ENCODE measurements at regions not wholly inside any gene's neighbourhood (a gene's known extent, or its start where the extent isn't known, plus 50 kb on each side); places are given as distances from the start of the nearest gene placed in this dataset.

DNA sequence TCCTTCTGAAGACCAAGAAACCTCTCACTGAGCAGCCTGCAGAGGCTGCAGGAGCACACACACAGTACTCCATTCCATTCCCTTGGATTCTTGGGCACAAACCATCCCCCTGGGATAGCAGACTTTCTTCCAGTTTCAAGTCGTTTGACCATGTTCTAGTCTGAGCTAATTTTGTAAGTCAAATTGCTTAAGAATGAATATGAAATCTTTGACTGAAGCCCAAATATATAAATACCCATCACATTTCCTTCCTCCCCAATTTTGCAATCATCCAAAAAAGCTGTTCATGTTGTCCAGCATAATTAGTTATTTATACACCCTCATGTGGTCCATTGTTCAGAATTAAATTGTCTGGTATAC, 231.2 kb upstream of the TPRG1 start:
- no peak for DNase-seq (ENCODE audit: low read depth in 2 of 2)

DNA sequence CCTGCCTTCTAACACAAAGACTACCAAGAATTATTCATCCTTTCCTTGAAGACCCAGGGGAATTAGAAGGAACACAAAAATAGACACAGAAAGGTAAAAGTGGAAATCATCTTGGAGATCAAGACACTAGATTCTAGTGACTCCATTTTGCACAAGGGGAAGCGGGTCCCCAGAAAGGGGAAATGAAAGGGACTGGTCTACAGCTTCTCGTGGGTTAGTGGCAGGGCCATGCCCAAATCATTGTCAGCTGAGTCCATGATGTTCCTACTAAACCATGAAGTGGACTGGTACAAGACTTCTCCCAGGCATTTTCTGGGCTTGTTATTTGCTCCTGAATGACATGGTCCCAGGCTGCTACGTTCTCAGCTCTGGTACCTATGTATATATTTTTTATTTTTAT, 230.7 kb upstream of the TPRG1 start:
- DNase-seq (ENCODE audit: low read depth in 2 of 2) = no peak

DNA sequence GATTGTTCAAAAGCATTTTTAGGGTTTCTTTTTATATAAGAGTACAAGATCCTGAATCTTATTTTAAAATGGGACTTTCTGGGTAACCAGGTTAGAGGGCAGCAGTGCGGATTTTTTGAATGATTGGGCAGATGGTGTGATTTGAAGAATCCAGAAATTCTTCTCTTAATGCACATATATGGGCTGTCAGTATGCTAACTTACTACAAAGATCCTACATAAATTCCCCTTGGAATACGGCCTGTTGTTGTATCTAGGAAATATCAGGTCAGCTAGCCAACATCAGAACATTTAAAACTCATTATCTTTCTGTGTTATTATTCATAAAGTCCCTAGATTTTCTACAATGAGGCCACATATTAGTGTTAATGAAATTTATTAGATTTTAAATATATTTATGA, 229.6 kb upstream of the TPRG1 start:
- no peak for DNase-seq (ENCODE audit: low read depth in 2 of 2)

DNA sequence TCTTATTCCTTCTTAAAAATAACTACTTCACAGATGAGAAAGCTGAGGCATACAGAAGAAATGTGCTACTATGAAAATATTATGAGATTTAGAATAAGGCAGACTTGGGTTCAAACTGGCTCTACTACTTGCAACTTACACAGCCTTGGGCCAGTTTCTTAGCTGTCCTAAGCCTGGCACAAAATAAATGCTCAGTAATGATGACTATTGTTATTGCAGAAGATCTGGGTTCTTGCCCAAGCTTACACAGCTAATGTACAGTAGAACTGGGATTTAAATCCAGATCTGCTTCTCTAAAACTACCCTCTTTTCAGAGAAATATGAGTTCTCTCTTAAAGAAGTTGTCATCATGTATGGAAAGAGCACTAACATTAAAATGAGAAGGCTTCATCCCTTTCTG, 228.2 kb upstream of the TPRG1 start:
- DNase-seq (ENCODE audit: low read depth in 2 of 2) = no peak

DNA sequence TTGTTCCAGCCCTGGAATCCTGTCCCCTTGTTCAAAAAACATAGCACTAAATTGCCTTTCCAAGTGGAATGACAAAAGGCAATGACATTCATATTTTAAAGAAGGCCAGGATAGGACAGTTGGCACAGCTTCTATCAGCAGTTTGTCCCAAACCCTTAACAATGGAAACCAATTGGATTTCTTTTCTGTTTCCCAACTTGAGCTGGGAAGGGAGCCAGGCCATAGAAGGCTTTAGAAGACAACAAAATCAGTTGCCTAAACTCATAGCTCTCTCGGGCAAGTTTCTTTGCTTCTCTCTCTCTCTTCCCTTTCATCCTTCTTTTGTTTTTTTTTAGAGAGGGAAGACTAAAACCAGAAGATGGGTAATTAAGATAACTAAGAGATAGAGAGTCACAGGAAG, 227.7 kb upstream of the TPRG1 start:
- no peak for DNase-seq (ENCODE audit: low read depth in 2 of 2)

DNA sequence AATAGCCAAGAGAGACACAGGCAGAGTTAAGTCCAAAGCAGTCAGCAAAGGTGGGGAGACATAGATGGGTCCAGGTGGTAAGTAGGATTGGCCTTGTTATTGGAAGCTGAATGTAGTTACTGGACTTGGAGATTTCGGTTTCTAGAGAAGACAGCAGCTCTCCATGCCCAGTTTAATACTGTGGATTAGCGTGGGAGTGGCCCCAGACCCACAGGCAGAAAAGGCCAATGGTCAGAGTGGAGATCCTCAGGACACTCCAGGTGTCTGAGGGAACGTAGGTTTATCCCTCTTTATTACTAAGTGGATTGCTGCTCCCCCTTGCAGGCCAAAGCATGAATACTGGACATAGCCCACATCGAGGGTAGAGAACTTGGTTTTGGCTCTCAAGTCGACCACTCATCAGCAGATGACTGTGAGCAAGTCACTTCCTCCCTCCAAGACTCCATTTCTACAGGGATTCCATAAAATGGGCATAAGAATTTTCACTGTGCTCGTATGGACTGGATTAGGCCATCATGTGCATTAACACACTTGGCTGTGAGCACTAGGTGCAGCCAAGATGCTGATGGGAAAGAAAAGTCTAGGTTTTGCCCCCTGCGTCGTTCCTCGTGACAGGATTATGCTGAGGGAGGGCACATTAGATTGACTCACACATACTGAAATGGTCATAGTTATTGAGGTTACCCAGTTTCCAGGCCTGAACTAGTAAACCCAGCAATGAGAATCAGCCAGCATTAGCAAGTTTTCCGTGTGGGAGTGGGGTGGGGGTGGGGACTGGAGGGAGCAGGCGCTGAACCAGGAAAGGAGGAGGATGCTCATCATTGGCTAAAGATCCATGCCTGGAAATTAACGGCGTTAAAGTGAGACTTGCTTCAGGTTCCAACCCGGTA, 225.2 kb upstream of the TPRG1 start:
- DNase-seq (ENCODE audit: low read depth in 2 of 2) = no peak

DNA sequence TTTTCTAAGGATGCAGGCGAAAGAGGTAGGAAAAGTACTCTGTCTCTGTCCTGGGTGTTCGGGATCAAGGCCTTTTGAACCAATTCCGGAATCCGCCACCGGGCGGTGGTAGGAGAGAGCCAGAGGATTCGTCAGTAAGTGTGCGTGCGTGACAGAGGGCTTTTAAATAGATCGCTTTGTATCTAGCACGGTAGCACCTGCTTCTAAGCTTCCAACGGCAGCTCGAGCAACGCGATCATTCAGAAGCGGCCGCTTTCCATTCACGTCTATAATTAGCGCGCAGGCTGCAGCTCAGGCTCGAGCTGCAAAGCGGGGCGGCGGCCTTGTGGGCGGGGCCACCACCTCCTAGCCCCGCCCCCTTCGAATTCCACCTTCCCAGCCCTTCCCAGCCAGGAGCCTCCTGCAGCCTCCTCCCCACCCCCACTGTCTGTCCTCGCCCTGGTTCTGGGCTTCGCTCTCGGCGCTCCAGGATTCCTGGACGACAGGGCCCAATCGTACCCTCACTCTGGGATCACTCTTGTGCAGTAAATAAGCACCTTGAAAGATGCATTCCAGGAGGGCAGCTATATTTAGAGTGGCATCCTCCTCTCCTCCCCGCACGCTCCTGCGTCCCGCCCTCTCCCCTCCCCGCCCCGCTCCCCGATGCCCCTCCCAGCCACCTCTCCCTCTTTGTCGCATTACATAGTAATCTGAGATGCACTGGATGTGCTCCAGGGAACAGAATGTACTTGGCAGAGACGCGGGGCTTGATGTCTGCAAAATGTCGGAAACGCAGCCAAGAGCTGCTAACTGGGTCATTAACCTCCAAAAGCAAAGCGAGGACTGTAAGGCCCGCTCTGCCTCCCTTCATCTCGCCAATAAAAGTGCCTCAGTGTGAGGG, 224.1 kb upstream of the TPRG1 start:
- DNase-seq (ENCODE audit: low read depth in 2 of 2) = no peak

DNA sequence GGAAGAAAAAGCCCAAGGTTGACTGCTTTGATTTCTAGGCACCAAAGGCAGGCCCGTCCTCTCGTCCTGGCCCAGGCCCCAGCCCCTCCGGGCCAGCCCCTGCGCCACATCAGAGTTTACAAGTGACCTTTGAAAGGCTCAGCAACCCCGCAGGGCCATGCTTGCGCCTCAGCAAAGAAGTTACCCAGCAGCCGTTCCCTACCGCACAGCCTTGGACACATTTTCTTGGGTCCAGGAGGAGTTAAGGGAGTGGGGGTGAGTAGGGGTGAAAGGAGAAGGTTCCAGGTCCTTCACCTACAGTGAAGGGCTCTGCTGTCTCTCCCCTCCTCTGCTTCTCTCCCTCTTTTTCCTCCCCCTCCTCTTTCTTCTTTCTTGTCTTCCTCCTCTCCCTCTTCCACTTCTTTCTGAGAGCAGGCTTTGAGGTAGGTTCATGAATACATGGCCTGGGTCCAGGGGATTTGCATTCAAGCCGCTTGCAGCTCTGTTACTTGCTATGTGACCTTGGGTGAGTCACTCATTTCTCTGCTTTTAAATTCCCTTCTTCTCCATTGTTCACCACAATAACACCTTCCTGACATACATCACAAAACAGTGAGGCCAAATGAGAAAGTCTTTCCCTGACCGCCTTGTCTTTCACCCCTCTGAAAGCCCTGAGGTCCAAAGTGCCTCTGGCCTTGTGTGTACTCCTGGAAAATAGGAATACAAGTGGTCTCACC, 223.3 kb upstream of the TPRG1 start:
- DNase-seq (ENCODE audit: low read depth in 2 of 2) = no peak

DNA sequence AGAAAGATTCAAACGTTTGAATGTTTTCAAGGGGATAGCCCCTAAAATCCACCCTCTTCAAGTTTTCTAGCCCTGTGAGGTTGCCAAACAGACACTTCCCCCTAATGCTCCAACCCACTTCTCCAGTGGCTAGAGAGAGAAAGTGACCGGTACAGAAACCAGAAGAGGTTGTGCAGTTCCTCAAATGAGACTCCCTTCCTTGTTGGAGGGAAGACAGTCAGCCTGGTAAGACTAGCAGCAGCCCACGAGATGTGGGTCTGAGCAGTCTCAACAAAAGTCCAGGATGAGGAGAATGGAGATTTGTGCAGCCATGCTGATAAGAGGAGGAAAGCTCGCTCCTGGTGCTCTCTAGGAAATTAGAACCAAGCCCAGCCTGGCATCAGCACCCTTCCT, 222.8 kb upstream of the TPRG1 start:
- DNase-seq (ENCODE audit: low read depth in 2 of 2) = no peak

DNA sequence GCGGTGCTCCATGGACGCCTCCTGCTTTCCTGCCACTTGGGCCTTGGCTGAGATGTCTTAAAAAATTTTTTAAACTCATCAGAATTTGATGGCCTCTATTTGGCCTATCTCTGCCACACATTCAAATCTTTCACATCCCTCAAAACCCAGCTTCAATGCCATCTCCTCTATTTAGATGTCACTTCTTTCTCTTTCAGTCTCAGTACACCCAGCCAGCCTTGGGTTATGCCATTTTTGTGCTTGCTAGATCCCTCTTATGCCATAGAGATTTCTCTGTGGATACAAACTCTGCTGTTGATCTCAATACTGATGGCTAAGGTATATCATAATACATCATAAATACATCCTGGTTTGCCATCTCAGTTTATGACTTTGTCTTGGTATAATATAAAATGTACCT, 222.3 kb upstream of the TPRG1 start:
- no peak for DNase-seq (ENCODE audit: low read depth in 2 of 2)

DNA sequence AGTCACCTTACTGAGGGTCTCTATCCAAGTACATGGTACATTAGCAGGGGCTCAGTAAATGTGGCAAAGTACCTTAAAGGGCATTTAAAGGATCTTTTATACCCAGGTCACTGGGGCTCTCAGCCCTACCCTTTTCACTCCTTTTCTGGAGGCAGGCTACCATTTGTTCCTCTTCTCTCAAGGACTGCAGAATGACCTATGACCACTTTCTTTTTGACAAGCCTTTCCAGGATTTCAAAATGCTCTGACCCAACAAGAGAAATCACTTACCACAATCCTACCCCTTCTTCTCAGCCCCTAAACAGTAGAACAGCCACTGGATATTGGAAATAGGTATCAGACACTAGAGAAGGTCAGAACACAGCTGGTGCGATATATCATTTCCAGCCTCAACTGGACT, 221.8 kb upstream of the TPRG1 start:
- DNase-seq (ENCODE audit: low read depth in 2 of 2) = no peak

DNA sequence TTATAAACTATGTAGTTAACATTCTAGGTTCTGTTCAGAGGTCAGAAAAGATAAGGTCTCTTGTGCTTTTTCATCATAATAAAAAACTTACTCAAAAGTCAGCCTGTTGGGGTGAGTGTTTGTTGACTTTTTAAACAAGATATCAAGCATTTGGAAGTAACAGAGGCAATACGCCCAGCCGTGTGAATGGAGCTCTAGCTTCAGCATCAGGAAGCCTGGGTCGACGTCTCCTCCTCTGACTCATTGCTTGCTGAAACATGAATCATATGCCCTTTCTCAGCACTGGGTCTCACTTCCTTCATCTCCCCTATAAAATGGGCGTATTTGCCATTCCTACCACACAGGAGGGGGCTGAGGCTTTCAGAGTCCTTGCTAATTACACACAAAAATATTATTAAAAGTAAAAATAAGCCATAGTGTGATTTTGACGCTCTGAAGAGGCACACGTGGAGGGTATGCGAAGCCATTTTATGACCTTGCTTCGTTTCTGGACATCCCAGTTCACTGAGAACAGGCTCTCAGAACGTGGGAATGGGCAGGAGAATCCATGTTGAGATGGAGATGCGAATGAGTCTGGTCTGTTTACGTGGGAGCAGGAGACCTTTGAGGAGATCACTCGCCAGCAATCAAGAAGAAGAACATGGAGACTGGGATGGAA, 220.8 kb upstream of the TPRG1 start:
- peak in 1 of 2 donors; percentile 11 for DNase-seq (ENCODE audit: low read depth in 2 of 2)

DNA sequence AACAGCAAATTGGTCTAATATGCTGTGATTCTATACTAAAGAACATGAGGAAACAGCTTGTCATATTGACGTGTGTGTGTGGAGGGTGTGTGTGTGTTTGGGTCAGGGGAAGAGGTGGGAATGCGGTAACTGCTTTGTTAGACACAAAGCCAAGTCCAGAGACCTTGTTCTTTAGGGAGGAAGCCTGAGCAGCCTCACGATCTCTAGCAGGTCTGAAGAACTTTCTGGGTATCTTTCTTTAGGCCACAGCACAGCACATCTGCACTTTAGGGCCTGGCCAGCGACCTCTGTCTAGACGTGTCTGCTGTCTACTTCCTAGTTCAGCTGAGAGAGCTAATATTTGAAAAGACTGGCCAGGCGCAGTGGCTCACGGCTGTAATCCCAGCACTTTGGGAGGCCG, 220.0 kb upstream of the TPRG1 start:
- DNase-seq (ENCODE audit: low read depth in 2 of 2) = no peak

DNA sequence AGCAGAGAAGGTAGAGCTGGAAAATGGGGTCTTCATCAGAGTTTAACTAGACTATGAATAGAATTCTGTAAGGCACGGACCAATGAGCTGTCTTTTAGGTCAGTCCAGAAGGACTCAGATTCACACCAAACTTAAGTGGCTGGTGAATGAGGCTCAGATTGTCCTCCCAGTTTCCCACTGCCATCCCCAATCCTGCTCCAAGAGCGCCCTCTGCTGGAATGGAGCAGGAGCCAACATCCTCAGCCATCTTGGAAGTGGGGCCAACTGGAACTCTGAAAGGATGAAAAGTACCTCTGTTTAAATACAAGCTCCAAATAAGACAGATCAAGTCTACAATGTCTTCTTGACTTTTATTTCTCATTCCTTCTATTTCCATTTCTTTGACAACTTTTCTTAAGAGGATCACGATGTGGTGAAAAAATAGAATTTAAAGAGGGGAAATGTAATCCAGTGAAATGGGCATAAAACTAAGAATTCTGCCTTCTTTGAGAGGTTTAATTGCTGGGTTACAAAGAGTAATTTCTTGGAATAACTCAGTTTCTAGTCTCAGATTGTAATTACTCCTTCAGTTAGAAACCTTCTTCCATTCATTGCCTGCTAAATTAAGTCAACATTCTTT, 217.1 kb upstream of the TPRG1 start:
- peak; percentile 54 to 58 for DNase-seq (ENCODE audit: low read depth in 2 of 2)

DNA sequence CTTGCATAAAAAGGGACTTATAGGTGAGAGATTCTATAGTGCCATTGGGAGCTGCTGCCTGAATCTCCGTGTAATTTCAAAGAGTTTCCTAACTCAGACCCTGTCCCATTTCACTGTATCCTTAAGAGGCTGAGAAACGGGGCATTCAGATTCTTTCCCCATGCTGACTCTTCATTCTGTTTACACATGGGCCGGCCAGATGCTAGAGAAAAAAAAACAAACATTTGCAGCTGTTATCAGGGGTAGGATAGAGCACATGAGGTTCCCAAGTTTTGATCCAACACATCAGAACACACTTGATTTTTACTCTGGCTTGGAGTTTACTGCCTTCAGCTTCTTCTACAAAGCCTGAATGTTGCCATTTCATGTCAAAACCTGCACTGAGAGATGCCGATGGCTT, 215.9 kb upstream of the TPRG1 start:
- DNase-seq (ENCODE audit: low read depth in 2 of 2) = no peak

DNA sequence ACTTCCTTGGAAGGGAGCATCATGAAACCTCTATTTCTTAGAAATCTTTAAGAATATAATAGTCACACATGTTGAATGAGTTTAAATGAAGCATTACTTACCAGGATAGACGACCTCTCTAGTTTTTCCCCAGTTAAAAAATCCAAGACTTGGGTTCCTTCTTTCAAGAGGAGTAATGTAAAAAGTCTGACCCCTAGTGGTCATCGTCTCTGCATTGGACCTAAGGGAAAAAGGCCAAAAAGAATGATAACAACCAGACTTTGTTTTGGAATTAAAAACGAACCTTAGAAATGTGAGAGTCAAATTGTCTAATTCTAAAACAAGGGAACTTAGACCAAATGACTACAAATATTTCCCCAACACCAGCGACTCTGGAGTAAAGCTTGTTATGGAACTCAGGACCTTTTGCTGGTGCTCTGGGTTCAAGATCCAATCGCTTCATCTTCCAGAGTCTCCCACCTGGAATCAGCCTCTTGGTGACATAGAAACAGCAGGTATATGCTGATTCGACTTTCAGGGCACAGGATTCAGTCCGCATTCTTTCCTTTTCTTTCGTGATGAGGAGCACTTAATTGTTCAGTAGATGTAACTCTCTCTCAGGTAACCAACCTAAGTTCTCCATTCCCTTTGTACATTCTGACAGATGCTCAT, 214.8 kb upstream of the TPRG1 start:
- DNase-seq (ENCODE audit: low read depth in 2 of 2) = no peak

DNA sequence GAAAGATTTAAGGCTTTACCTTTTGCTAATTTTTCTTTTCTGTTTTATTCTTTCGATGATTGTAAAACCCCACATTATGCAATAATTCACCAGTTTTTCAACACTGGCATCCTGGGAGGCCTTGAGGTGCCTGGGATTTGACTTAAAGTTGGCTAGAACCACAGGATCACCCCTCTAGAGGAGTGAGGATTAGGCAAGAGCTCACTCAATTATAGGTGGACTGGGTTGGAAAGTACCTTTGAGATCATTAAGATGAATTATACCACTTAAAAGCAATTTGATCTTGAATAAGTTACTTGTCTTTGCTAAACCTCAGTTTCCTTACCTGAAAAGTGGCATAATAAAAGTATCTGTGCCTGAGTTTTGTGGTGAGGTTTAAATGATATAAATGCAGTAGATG, 212.8 kb upstream of the TPRG1 start:
- no peak for DNase-seq (ENCODE audit: low read depth in 2 of 2)

DNA sequence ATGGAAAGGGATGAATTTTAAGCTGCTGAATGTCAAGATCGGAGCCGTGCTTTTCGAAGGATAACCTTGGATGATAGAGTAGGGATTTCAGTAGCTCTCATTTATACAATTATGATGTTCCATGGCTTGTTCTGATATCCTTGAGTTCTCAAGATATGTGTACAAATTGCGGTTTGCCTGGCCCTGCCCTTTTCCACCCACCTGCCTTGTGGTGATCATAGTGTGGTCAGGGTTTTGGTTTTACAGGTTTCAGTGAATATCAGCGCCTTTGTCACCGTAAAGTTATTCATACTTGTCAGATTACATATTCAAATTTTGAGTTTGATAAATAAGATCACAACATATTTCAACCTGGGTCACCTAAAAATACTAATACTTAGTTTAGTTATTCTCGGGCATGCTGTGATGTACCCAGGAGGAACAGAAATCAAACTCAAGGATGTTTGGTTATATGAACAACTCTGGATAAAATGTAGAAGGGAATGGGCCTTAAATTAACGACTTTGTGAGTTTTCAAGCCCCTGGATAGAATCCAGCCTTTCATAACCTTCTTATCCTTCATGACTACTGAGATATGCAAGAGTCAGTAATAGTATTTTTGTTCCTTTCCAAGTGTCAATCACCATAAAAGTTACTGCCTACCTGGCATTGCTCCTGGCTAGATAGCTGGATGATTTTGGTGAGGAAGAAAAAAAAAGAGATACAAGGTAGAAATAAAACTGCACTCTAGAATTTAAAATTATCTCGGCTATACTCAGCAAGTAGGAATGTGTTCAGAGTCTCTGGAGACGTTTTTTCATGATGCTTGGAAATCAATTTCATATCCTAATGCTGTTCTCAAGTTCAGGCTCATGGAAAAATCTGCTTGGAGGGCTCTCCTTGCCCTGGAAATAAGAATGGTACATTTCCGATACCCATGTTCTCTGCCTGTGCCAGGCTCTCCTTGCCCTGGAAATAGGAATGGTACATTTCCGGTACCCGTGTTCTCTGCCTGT, 209.2 kb upstream of the TPRG1 start:
- DNase-seq (ENCODE audit: low read depth in 2 of 2) = no peak

DNA sequence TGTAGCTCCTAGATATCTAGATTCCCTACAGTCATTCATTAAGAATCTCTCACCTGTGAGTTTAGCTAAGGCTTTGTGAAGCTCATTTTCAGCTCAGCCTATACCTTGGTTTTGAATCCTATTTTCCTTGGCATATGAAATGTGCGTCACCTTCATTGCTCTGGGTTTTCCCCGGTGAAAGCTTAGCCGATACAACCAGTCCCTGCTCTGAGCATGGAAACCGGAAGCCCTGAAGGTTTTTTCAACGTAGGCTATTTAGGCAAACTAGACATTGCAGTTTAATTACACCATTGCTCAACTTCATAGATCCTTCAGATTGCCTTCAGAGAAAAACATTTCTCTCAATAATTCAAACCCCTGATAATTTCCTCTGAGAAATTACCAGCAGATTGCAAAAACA, 206.8 kb upstream of the TPRG1 start:
- DNase-seq (ENCODE audit: low read depth in 2 of 2) = no peak

DNA sequence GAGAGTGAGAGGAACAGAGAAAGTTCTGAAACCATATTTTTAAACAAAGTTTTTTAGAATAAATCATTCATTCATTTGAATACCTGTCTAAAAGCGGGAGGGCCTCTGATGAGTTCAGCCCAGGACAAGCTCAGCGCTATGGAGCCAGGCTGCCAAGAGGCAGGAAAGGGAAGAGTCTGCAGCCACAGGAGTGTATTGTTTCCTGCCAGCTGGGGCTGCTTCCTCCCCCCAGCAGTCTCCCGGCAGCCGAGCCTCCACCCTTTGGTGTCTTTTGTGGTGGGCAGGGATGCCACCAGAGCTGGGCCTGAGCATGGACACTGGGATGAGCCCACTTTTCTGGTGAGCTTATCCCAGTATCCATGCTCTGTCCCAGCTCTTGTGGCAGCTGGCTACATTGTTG, 199.5 kb upstream of the TPRG1 start:
- DNase-seq (ENCODE audit: low read depth in 2 of 2) = no peak
